GM19328 (cell line): ENCODE measurements at regions not wholly inside any gene's neighbourhood (a gene's known extent, or its start where the extent isn't known, plus 50 kb on each side); places are given as distances from the start of the nearest gene placed in this dataset.
"Not testable (repeated sequence)": the region's sequence is repeated elsewhere in the genome, so short reads cannot be mapped to it uniquely, and the experiment has no call there.

Source experiments
- ATAC-seq: cut with Tn5 transposase; IDR thresholded peaks from one replicate; pipeline ENCODE4 v1.9.1; 2021; ENCODE audit warnings: mild to moderate bottlenecking, moderate library complexity; ENCODE audit not compliant: unreplicated experiment

DNA sequence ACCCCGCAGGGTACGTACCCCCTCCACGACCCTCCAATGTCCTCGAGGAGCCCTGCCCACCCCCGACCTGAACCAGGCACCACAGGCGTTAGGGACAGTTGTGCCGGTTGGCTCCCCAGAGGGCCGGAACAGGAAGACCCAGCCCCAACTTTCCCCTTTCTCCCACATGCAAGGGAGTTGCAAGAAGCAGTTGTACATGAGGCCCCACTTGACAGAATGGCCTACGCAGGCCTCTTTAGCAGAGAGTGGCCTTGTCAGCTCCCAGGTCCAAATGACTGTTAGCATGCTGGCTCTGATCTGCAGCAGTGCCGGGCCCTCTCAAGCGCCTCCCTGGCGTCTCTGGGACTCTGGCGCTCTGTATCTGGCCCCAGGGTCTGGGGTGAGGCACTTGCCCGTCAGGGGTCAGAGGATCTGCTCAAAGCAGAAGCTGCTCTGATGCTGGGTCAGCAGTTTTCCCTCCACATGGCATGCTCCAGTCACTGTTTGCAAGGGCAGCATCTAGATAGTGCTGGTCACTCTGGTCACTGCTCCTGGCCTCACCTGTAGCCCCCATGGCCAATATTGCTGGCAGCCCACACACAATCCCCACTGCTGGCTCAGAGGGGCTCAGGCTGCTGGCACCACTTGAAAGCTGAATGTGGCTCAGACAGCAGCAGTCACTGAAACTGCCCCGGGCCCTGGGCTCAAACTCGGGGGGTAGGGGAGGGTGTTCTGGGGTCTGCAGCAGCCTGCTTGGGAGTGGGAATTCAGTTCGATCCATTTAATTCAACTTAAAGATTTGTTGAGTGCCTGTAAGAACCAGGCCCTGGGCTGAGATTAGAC, 254.5 kb downstream of the FAM43A start:
- no peak for ATAC-seq

DNA sequence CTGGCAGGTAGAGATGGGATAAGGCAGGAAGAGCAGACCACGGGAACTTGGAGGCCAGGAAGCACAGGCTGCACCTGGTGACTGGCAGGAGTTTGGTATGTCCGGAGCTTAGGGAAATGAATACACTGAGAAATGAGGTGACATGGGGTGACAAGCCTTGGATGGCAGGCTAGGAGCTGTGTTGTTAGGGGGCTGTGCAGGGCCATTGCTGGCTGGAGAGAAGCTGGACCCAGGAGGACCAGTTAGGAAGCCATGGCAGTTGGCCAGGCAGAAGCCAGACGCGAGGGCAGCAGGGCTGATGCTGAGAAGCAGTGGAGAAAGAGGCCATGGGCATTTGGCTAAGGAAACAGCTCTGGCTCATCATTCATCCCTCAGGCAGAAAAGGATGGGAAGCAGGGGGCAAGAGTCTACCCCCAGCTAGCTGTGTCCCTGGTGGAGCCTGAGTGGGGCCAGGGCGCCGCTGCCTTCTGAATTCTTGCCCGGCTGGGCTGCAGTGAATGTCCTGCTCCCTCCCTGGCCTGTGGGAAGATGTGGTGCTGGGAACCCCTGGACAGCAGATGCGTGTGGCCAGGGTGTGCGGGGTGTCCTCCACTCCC, 255.8 kb downstream of the FAM43A start:
- ATAC-seq, result no peak

DNA sequence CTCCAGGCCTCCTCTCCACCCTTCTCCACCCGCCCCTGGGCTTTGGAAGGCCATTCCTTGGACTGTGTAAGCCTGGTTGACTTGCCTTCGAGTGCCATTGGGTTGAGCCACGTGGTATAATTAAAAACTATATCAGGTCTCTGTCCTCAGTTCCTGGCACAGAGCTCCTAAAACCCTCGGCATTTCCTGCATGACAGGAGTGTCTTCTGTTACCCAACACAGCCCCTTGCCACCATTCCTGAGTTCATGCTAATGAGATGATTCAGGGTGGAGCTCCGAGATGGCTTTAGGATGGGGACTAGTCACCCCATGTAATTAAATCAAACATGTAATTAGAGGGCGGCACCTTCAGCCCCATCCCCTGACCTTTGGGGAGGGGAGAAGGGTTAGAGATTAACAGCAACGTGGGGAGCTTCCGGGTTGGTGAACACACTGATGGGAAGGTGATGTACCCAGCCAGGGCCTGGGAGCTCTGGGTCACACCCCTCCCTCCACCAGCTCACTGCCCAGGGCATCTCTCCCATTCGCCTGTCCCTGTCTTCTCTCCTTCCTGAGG, 256.4 kb downstream of the FAM43A start:
- ATAC-seq, result no peak

DNA sequence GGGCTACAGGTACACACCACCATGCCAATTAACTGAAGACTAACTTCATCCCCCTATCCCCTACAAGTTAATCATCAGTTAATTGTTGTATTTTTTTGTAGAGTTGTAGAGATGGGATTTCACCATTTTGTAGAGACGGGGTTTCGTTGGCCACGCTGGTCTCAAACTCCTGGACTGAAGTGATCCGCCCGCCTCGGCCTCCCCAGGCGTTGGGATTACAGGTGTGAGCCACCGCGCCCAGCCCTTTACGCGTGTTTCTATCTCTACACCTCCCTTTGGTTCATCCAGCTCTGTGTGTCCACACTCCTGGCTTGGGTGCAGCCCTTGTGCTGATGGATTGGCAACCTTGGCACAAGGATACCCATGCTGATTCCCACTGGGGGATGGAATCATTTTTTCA, 258.8 kb downstream of the FAM43A start:
- no peak for ATAC-seq

DNA sequence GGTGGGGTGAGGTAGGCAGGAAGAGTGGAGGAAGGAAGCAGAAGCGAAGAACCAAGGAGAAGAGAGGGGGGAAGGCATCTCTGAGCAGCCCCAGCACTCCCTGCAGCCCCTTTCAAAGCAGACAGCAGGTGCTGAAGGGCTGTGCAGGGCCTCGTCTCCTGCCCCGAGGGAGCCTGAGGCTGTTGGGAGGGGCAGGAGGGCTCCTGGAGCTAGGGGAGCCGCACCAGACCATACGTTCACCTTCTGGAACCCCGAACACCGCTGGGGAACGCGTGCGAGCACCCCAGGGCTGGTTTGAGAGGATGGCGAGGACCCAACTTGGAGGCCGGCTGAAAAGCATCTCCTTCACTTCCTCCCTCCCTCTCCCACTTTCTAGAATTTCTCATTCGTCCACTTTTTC, 259.8 kb downstream of the FAM43A start:
- ATAC-seq, result no peak

DNA sequence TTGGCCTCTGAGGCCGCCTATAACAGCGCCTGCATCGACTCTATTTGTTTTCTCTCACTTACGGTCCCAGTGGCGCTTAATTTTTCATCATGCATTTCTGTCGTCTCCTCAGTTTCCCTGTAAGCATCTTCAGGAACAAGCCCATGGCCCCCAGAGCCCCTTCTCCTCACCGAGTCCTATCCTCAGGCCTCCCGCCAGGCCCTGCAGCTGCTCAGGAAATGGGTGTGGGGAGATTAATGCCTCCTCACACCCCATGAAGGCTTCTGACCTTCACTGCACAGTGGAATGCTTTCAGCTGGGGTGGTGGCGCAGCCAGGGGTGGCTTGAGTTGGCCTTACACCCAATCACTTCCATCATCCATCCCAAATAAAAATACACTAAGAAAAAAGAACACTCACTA, 260.4 kb downstream of the FAM43A start:
- no peak for ATAC-seq

DNA sequence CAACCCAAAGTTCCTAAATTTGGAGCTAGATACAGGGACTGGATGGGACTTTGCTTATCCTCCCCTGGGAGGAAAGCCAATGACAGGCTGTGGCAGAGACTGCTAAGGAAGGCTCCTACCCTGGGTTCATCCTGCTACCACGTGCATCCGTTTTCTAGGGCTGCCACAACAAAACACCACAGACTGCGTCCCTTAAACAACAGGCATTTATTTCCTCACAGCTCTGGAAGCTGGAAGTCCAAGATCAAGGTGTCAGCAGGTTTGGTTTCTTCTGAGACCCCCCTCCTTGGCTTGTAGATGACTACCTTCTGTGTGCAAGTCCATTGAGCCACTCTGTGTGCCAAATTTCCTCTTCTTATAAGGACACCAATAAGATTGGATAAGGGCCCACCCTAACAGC, 263.9 kb downstream of the FAM43A start:
- no peak for ATAC-seq

DNA sequence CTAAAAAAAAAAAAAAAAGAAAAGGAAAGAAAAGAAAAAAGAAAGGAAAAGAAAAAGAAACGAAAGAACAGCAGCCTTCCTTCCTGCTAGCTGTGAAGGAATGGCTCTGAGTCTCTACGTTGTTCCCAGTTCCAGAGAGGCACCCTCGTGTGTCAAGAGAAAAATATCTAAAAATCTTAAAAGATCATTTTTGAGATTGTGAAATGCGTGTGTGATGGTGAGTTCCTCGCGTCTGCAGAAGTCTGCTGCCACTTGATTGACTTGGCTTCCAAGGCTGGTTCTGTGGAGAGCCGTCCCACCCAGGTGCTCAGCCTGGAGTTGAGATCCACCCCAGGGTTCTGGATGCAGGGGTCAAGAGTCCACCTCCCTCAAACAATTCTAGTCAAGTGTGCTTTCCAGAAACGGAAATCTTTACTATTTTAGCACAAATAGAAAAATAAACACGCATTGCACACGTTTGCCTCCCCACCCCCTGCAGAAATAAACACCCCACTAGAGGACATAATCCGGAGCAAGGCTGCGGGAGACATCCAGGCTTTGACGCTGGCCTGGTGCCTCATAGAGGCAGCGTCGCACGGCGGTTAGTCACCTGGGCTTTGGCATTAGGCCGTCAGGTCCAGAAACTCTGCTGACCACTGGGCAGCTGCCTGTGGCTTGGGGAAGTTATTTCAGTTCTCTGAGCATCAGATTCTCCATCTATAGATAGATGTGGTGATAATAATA, 265.4 kb downstream of the FAM43A start:
- no peak for ATAC-seq

DNA sequence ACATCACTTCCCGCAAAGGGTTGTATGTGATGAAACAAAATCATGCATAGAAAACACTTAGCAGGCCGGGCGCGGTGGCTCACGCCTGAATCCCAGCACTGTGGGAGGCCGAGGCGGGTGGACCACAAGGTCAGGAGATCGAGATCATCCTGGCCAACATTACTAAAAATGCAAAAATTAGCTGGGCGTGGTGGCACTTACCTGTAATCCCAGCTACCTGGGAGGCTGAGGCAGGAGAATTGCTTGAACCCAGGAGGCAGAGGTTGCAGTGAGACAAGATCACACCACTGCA, 265.9 kb downstream of the FAM43A start:
- not testable (repeated sequence) for ATAC-seq

DNA sequence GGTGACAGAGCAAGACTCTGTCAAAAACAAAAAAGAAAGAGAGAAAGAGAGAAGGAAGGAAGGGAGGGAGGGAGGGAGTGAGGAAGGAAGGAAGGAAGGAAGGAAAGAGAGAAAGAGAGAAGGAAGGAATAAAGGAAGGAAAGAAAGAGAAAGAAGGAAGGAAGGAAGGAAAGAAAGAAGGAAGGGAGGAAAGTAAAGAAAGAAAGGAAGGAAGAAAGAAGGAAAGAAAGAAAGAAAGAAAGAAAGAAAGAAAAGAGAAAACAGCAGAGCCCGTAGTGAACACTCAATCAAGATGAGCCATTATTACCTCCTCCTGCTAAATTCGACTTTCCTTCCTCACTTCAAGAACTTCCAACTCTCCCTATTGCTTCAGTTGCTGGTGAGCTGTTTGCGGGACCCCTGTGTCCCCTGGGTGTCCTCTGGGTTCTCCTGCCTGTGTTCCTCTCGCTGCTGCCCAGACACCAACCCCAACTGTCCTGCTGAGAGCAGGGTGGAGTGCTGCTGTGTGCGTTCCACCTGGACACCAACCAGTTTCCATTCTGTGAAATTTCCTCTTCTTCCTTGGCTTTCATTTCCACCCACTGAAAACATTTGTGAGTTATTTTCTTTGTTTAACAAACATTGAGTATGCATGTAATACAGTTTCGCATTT, 266.4 kb downstream of the FAM43A start:
- ATAC-seq, result no peak

DNA sequence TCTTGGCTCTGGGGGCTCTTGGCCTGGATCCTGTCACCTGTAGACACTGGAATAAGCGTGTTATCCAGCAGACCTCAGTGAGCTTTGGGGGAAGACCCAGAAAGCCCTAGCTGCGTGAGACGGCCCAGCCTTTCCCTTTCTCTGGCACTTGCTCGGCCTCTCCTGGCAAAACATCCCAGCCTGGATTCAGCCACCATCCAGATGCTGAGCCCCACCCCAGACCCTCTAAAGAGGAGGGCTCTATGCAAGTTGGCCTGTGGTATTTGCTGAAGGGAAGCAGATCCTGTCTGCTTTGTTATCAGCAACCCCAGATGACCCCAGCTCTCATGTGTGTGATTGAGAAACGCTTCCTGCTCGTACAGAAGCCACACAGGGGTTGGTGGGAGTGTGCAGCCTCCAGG, 267.2 kb downstream of the FAM43A start:
- no peak for ATAC-seq

DNA sequence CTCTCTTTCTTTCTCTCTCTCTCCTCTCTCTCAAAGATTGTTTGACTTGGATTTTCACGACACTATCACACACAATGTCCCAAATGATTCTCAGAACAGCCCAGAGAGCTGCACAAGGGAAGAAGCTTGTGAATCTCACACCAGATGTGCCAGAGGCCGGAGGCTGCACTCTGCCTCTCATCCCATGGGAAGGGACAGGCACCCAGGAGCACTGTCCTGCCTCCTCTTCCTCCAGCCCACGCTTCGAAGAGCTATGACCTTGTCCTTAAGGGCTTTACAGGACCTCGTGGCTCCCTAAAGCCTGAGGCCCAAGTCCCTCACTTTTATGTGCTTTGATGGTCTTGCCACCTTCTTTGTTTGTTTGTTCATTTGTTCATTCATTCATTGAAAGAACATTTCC, 267.6 kb downstream of the FAM43A start:
- no peak for ATAC-seq

DNA sequence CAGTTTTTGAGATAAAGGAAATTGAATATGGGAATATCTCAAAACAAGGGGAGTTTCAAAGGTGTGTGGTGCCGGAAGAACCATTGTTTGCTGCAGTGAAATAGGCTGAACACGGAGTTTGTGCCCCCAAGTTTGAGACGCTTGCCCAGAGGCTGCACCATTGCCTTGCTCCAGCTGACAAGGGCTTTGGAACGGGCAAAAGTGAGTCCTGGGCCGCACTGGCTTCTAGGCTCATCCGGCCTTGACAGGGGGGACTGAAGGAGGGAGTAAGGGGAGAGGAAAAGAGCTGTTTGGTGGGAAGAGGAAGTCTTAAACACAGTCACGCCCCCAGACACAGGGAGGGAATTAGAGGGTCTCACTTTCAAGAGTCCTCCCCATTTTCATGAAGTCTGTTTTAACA, 269.9 kb downstream of the FAM43A start:
- no peak for ATAC-seq

DNA sequence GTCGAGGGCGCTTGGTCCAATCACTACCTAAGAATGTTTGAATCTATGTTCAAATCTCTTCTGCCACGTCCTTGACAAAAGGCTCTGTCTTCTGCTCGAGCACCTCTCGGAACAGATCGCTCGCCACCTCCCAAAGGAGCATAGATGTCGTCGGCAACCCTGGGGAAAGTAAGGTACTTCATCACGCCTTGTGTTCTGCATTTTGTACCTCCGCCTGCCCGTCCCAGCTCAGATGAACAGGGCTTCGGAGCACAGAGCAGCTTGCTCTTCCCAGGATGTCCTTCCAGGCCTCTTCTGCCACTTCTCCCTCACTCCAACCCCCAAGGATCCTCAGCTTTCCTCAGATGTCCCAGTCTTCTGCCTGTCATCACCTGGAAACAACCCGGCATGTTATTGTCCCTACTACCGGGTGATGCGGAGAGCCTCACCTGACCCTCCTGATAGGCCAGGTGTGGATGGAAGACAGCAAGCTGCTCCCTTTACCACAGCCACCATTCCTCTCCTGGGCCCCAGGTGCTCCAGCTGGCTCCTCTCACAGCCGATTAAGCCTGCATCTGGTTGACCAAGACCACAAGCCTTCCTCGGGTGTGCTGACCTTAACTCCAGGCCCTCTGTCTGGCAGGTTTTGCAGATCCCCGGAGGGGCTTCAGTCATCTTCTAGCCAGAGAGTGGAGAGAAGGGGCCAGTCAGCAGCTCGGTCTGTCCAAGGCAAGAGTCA, 270.5 kb downstream of the FAM43A start:
- no peak for ATAC-seq

DNA sequence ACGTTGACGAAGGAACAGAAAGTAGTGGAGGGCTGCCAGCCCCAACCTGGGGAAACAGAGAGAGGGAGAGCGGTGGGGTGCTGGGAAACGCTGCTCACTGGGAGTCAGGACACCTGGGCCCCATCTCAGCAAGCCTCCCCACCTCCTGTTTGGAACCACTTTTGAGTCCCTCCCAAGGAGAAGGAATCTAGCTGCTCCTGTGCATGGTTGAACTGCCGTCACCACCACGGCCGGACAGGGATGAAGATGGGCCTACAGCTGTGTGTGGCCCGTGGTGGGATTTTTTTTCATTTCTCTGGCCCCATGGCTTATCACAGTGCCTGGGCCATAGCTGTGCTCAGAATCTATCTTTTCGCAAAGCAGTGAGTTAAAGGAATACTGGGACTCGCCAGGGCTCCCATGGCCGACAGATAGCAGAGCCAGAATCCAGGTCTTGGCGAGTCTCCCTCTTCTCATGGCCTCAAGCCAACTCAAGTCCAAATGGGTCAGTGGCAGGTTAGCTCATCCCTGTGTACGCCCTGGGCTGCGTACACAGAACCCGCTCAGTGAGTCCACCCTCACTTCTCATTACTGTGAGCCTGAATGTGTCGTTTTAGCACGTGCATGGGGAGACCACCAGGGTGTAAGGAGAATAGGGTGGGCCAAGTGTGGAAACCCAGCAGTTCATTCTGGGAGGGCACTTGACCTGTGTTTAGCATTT, 271.2 kb downstream of the FAM43A start:
- no peak for ATAC-seq

DNA sequence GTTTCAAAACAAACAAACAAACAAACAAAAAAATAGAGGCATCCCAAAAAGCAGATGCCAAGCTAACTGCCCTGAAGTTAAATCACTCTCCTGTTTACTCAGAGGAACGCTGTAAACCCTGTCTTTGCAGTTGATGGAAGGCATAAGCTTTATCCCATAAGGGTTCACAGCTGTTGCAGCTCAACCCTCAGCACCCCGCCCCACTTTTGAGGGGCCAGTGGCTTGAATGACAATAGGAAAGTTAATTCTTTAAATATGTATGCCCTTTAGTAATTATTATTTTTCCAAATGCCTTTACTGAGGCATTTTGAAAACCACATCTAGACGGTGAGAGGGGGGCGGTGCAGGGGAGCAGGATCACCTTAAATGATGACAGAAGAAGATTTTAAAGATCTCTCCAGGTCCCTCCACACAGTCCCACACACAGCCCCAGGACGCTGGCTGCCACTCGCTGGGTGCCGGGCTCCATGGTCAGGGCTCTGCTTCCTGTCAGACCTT, 272.1 kb downstream of the FAM43A start:
- no peak for ATAC-seq

DNA sequence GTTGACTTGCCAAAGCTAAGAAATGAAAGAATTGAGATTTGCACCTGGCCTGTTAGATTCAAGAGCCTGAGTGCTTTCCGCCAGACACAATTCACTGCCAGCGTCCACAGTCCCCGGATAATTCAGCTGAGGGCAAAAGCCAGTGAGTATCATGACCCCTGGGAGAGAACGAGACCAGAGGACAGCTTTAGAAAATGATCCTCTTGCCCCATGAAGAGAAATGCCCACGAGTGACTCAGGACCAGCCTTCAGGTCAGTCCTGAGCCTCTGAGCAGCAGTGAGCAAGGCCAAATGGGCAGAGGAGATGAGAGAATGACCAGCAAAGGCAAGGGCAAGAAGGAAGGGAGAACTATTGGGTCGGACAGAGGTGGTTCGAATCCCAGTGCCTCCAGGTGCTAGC, 273.5 kb downstream of the FAM43A start:
- ATAC-seq, result no peak

DNA sequence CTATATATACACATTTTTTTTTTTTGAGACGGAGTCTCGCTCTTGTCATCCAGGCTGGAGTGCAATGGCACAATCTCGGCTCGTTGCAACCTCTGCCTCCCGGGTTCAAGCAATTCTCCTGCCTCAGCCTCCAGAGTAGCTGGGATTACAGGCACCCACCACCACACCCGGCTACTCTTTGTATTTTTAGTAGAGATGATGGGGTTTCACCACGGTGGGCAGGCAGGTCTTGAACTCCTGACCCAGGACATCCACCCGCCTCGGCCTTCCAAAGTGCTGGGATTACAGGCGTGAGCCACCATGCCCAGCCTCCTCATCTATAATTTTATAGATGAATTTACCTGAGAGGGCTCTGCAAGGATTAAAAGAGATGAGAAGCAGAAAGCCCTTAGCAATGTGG, 274.0 kb downstream of the FAM43A start:
- not testable (repeated sequence) for ATAC-seq

DNA sequence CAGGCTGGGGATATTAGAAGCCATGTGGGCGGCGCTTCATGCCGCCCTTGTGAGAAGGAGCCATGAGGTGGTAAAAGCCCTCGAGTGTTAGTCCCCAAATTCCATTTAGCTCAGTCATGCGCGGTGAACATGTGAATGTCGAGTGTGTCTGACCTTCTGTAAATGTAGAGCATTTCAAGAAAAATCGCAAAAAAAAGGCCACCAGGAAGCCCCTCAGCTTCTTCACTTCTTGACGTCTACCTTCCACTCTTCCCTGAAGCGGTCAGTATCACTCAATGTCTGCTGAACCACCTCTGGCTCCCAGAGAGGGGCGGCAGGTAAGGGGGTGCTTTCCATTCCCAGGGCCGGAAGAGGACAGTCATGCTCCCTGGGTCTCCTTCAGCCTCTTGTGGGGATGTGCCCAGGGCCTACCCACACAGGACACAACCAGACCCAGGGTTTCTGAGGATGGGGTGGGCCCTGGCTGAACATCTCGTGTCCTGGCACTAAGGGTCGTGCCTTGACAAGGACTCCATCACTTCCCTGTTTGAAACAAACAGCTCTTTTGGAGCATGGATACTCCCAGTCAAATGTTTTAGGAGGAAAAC, 274.9 kb downstream of the FAM43A start:
- no peak for ATAC-seq

DNA sequence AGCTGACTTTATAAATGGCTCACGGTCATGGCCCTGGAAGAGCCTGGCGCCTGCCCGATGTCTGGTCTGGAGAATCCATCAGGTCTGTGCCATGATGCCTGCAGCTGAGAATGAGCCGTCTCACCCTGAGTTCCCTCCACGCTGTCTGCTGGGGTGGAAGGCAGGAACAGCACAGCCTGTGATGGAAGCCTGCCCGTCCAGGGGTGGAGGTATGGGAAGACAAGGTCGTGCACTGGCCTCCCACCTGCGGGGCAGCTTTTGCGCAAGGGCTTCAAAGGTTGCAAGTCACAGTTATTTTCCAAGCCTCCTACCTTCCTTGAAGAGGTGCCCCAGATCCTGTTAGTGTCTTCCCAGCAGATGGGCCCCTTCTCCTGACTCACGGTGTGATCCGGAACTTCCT, 275.5 kb downstream of the FAM43A start:
- no peak for ATAC-seq
